ENCODE measurements at regions not wholly inside any gene's neighbourhood (a gene's known extent, or its start where the extent isn't known, plus 50 kb on each side); places are given as distances from the start of the nearest gene placed in this dataset.

GRCh38 chr14:50002926-50003212, 110.0 kb downstream of the ARF6 start:
- ATAC-seq, result no peak
- TF ChIP-seq ZNF565 (CRISPR knock-in tag; conservative IDR thresholded peaks at IDR 0.05; ENCODE audit: low read depth) (no peak), RARB (CRISPR knock-in tag; IDR thresholded peaks at IDR 0.05) (no peak), OSR1 (CRISPR knock-in tag; IDR thresholded peaks at IDR 0.05) (no peak), ARNTL (CRISPR knock-in tag; IDR thresholded peaks at IDR 0.05; ENCODE audit: borderline replicate concordance, low read depth) (no peak), ISL1 (CRISPR knock-in tag; IDR thresholded peaks at IDR 0.05) (no peak), PATZ1 (CRISPR knock-in tag; IDR thresholded peaks at IDR 0.05; ENCODE audit: borderline replicate concordance) (no peak), ZFP3 (CRISPR knock-in tag; IDR thresholded peaks at IDR 0.05) (no peak), ZNF8 (CRISPR knock-in tag; IDR thresholded peaks at IDR 0.05) (no peak), CSRNP3 (CRISPR knock-in tag; IDR thresholded peaks at IDR 0.05) (no peak), ESRRG (CRISPR knock-in tag; IDR thresholded peaks at IDR 0.05) (no peak)

GRCh38 chr14:50003213-50004021, 110.5 kb downstream of the ARF6 start:
- peak; percentile 7 for ATAC-seq
- no peak for TF ChIP-seq TOX (CRISPR knock-in tag; IDR thresholded peaks at IDR 0.05; ENCODE audit: borderline replicate concordance)
- no peak for TF ChIP-seq RARB (CRISPR knock-in tag; IDR thresholded peaks at IDR 0.05)
- no peak for TF ChIP-seq ISL1 (CRISPR knock-in tag; IDR thresholded peaks at IDR 0.05)
- no peak for TF ChIP-seq ZC3H10 (CRISPR knock-in tag; IDR thresholded peaks at IDR 0.05)

- TF ChIP-seq ARNTL (CRISPR knock-in tag; IDR thresholded peaks at IDR 0.05; ENCODE audit: borderline replicate concordance, low read depth) (no peak), CREB5 (CRISPR knock-in tag; IDR thresholded peaks at IDR 0.05; ENCODE audit: low read depth) (no peak), TSHZ2 (CRISPR knock-in tag; IDR thresholded peaks at IDR 0.05) (peak; percentile 83), GLIS3 (CRISPR knock-in tag; IDR thresholded peaks at IDR 0.05) (no peak), TOX (CRISPR knock-in tag; IDR thresholded peaks at IDR 0.05; ENCODE audit: borderline replicate concordance) (no peak), CSRNP3 (CRISPR knock-in tag; IDR thresholded peaks at IDR 0.05) (no peak), POU6F1 (CRISPR knock-in tag; IDR thresholded peaks at IDR 0.05; ENCODE audit: borderline replicate concordance, low read depth) (no peak), ZNF565 (CRISPR knock-in tag; conservative IDR thresholded peaks at IDR 0.05; ENCODE audit: low read depth) (no peak), CSDC2 (CRISPR knock-in tag; IDR thresholded peaks at IDR 0.05) (no peak), PATZ1 (CRISPR knock-in tag; IDR thresholded peaks at IDR 0.05; ENCODE audit: borderline replicate concordance) (no peak), ZNF8 (CRISPR knock-in tag; IDR thresholded peaks at IDR 0.05) (no peak), TCF4 (CRISPR knock-in tag; IDR thresholded peaks at IDR 0.05; ENCODE audit: borderline replicate concordance) (peak; percentile 94)
Measured at GRCh38 chr14:50006141-50006540, 110.2 kb downstream of the VCPKMT start.

More at GRCh38 chr14:50006141-50006540, 110.2 kb downstream of the VCPKMT start:
- no peak for ATAC-seq
